ENCODE measurements at regions not wholly inside any gene's neighbourhood (a gene's known extent, or its start where the extent isn't known, plus 50 kb on each side); places are given as distances from the start of the nearest gene placed in this dataset.

DNA sequence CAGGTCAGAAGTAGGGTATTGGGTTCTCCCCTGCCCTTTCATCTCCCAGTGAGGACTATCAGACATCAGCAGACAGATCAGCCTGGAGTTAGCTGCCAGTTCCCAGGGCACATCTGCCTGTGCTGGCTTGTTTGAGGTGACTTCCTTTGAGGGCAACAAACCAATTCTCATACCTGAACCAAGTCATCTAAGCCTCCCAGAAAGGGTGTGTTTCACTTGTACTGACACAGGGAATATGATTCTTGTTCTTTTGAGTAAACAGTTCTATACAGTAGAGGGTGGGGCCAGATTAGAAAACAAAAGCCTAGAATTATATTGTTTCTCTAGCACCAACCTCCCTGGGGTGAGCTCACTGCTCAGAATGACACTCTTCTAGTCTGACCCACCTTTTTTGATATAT, 591.9 kb downstream of the SLC4A3 start:
- DNase-seq (ENCODE audit: low read depth in 2 of 2) = no peak

GRCh38 chr2:220220009-220220408, 592.6 kb downstream of the SLC4A3 start:
- no peak for DNase-seq (ENCODE audit: low read depth in 2 of 2)

GRCh38 chr2:220221992-220222391, 594.6 kb downstream of the SLC4A3 start:
- no peak for DNase-seq (ENCODE audit: low read depth in 2 of 2)

- no peak for DNase-seq (ENCODE audit: low read depth in 2 of 2)
These were observed 597.5 kb downstream of the SLC4A3 start for GRCh38 chr2:220224691-220225543.

GRCh38 chr2:220226076-220226475, 598.6 kb downstream of the SLC4A3 start:
- no peak for DNase-seq (ENCODE audit: low read depth in 2 of 2)

DNA sequence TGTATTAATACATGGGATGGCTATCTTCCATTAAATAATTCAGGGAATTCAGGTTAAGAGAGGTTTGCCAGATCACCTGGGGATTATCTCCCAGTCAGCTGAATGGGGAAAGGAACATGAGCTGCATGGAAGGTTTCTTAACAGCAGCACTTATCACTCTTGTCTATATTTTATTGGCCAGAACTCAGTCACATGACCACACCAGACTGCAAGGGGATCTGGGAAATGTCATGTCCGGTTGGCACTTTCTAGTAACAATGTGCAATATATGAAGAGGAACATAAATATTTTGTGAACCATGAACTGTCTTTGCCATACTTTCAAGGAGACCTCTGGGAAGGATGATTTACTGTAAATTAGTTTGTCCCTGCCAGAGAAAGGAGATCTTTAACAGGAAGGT, 599.1 kb downstream of the SLC4A3 start:
- DNase-seq (ENCODE audit: low read depth in 2 of 2) = no peak

GRCh38 chr2:220227266-220227920, 600.0 kb downstream of the SLC4A3 start:
- no peak for DNase-seq (ENCODE audit: low read depth in 2 of 2)

DNA sequence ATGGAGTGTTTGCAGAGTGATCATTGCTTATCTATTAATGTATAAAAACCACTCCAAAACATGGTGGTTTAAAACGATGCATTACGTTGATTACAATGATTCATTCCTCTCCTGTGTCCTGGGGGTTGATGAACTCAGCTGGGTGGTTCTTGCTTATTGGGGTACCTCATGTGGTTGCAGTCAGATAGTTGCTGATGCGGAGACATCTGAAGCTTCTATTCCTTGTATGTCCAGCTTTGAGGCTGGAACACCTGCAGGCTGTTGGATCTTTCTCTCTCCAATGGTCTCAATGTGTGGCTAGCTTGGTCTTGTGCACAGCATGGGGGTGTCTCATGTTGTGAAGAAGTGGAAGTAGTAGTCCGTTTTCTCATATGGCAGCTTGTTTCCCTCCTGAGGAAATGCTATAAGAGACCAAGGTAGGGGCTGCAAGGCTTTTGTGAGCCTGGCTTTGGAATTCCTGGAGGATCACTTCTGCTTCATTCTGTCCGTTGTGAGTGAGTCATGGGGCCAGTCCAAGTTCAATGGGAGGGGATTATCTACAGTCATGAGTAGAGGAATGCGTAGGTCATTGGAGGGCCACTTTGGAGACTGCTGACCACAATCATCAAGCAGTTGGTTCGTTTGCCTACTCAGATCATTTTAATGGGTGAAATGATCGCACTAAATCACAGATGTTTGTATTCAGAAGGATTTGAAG, 601.0 kb downstream of the SLC4A3 start:
- DNase-seq (ENCODE audit: low read depth in 2 of 2) = no peak

DNA sequence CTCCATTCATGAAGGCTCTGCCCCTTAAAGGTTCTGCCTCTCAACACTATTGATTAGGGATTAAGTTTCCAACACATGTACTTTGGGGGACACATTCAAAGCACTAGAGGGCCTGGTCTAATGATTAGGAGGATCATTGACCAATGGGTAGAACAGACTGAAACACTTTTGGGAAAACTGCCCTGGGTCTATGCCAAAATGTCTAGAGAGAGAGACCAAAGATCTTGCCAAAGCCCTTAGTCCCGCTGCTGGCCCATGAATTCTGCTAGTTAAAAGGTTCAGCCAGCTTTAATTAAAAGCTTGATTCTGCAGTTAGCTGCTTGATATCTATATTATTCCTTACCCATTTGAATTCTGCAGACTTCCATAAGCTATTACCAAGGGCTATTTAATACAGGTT, 613.2 kb downstream of the SLC4A3 start:
- no peak for DNase-seq (ENCODE audit: low read depth in 2 of 2)

DNA sequence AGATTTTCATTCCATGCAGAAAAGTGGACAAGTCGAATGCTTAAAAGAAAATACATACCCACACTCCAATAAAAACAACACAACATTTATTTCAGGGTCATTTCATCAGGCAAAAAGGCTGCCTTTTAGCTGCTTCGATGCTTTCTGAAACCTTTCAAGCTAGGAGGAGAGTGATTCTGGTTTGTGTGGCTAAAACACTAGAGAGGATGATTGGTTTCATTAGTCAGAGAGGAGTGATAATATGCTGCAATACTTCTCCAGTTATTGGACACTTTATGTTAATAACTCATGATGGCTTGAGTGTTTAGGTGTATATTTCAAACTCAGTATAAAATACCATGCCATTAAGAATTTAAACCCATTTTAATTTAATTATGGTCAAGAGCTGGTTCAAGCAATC, 614.0 kb downstream of the SLC4A3 start:
- no peak for DNase-seq (ENCODE audit: low read depth in 2 of 2)

DNA sequence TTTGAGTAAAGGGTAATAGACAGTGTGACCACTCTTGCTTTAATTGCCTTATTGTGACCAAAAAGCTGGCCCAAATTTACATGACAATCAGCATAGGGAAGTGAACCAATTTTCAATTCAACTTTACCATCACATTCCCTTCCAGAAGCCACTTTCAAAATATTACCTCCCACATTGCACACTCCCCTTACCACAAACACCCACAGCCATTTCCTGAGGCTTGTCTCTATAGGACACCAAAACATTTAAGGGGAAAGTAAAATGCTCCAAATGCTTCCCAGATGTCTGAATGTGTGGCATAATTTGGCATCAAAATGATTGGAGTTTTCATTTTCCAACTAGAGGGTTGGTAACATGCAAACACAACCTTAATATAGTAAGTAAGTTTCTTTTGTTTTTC, 616.1 kb downstream of the SLC4A3 start:
- no peak for DNase-seq (ENCODE audit: low read depth in 2 of 2)

DNA sequence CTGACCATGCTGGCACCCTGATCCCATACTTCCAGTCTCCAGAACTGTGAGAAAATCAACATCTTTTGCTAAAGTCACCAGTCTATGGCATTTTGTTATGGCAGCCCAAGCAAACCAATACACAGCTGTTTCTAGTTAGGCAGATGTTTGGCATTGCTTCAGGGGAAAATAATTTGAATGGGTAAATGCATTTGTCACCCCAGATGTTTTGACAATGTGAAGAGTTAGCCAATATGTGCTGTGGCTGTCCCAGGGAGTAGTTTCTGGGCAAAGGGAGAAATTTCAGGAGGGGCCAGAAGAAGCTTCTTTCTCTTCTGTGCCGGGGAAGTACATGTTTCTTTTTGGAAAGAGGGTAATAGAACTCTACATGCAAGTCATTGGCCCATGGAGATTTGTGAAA, 619.0 kb downstream of the SLC4A3 start:
- no peak for DNase-seq (ENCODE audit: low read depth in 2 of 2)

DNA sequence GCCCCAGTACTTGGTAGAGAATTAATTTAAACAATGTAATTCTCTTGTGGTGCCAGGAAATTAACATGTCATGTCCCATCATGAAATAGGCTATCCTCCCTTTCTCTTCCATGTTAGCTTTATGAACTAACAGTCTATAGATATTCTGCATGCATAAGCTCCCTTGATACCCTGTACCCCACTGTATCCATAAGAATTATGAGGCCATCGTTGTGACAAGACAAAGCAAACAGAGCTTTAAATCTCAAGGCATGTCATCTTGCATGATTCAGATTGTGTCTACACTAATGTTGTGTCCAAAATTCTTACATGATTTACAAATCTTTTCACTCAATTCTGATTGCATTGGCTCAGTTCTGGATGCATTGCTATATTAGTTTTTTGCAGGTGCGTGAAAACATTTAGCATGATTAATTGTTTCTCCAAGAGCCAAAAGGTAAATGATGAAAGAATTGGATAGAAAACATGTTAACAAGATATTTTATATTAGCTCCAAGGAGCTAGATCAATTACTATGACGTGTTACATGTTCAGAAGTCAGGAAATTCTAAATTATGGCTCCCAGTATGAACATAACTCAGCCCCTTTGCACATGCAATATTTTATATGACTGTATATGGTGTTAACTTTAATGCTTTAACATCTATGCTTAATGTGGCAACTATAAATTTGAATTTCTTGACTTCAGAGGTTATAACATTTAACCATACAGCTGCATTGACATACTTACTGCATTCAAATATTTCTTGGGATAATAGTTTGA, 620.3 kb downstream of the SLC4A3 start:
- no peak for DNase-seq (ENCODE audit: low read depth in 2 of 2)

- no peak for DNase-seq (ENCODE audit: low read depth in 2 of 2)
These were observed 632.2 kb downstream of the SLC4A3 start for GRCh38 chr2:220259662-220260061.

- no peak for DNase-seq (ENCODE audit: low read depth in 2 of 2)
These were observed 635.9 kb downstream of the SLC4A3 start for GRCh38 chr2:220263300-220263699.

DNA sequence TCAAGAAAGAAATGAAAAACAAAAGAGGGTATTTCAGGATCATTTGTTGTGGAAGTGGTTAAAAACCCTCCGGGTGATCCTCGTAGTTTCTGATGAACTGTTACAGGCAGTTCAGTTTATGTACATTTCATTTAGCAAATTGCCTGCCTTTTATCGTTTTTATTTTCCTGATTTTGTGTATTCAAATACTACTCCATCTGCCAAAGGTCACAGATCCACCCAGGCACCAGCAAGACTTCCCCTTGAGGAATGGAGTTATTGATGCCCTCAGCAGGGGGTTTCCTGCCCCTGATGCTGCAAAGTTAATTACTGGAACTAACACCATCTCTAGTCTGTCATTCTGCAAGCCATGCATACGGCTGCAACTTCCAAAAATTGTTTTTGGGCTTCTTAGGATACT, 641.9 kb downstream of the SLC4A3 start:
- no peak for DNase-seq (ENCODE audit: low read depth in 2 of 2)

- DNase-seq (ENCODE audit: low read depth in 2 of 2) = no peak
These were observed 643.1 kb downstream of the SLC4A3 start for GRCh38 chr2:220270481-220271070.

- DNase-seq (ENCODE audit: low read depth in 2 of 2) = no peak
These were observed 645.2 kb downstream of the SLC4A3 start for GRCh38 chr2:220272656-220273055.

- no peak for DNase-seq (ENCODE audit: low read depth in 2 of 2)
These were observed 645.7 kb downstream of the SLC4A3 start for GRCh38 chr2:220273082-220273481.

- no peak for DNase-seq (ENCODE audit: low read depth in 2 of 2)
These were observed 648.0 kb downstream of the SLC4A3 start for GRCh38 chr2:220275454-220275853.

GRCh38 chr2:220276741-220277444, 649.5 kb downstream of the SLC4A3 start:
- no peak for DNase-seq (ENCODE audit: low read depth in 2 of 2)
